ENCODE measurements at regions not wholly inside any gene's neighbourhood (a gene's known extent, or its start where the extent isn't known, plus 50 kb on each side); places are given as distances from the start of the nearest gene placed in this dataset.

- no peak for DNase-seq (ENCODE audit: low spot score)
Observed at GRCh38 chr2:100764430-100764829, 55.5 kb upstream of the NPAS2 start.

DNA sequence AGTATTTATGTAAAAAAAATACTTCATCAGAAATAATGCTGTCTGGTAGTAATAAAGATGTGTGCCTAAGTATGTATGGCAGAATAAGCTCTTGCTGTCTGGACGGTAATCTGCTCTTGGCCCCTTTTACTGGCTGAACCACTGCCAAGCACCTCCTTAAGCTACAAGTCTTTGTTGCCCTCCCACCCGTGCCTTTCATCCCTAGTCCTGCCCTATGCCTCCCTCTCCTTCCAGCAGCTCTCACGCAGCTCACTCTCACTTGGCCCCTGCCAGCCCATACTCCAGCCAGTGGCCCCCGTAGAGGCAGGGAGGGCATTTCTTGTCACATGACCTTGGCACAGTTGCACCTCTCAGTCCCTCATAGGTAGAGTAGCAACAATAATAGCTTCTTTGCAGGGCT is 54.5 kb upstream of the NPAS2 start:
- no peak for DNase-seq (ENCODE audit: low spot score)

DNA sequence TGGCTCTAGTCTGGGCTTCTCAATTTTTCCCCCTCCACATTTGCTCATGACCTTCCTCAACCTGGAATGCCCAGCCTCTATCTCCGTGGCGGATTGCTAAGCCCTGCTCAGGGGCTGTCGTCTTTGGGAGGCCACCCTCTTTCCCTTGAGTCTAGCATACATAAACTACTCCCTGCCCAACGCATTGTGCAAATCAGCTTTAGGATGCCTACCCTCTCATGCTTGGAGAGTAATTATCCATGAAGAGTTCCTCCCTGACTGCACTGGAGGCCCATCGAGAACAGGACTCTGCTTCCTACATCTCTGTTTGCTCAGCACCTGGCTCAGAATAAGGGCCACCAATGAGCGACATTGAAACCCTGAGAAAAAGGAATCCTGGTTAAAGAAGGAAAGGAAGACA is 53.7 kb upstream of the NPAS2 start:
- DNase-seq (ENCODE audit: low spot score): no peak

- no peak for DNase-seq (ENCODE audit: low spot score)
Observed at GRCh38 chr2:100766806-100767205, 53.1 kb upstream of the NPAS2 start.

GRCh38 chr2:100767224-100767653 is 52.7 kb upstream of the NPAS2 start:
- DNase-seq (ENCODE audit: low spot score): peak; percentile 63

DNA sequence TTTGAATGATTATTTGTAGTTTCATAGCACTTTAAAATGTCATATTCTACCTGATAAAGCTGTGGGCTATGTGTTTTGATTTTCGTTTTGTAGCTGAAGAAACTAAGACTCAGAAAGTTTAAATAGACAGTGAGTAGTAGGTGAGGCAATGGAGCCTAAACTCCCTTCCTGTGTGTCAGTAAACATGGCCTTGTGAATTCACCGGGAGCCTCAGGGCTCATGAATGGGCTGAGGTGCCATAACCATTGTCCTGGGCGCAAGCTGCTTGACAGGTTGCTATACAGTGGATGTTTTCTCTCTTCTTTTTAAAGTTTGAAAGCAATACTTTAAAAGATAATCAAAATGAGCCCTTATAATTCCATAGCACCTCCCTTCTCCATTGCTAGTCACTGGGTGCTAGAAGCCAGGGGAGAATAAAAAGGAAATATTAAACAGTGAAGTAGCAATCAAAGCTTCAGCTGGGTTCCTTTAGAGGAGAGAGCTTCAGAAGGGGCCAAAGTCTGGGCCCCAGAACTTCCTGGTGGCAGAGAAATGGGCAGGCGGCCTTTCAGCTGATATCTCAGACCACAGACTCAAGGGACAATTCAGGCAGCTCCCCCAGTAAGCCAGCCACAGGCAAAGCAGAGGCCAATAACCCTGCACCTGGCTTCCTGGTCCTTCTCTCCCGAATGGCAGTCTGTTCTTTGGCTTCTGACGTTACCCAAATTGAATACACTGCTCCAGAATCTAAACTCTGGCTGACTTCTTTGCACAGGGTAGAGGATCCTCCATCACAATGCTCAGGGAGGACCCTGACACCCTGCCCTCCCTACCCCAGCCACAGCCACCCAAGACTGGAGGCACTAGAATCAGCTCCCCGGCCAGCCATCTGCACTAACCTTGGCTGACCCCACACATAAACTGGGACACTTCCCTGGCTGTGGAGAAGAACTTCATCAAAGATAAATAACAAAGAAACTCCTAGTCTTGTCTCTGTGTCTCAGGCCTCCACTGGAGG is 51.8 kb upstream of the NPAS2 start:
- no peak for DNase-seq (ENCODE audit: low spot score)
